Liver (tissue), 3 donors: ENCODE measurements at regions not wholly inside any gene's neighbourhood (a gene's known extent, or its start where the extent isn't known, plus 50 kb on each side); places are given as distances from the start of the nearest gene placed in this dataset.

Source experiments
- RAD21 ChIP-seq, 2 donors: IDR thresholded peaks; 2 replicates each; pipeline ENCODE4 v1.6.1; 2016; ENCODE audit warnings: antibody characterized with exemption in 2 of 2, mild to moderate bottlenecking in 2 of 2
- RXRA ChIP-seq, 2 donors: IDR thresholded peaks; 2 replicates each; pipeline ENCODE4 v1.6.1; 2017 to 2018; ENCODE audit warnings: antibody characterized with exemption in 2 of 2, mild to moderate bottlenecking in 1 of 2
- YY1 ChIP-seq: IDR thresholded peaks from 2 replicates; pipeline ENCODE4 v1.6.1; 2016; ENCODE audit warnings: antibody characterized with exemption, mild to moderate bottlenecking
- TF ChIP-seq, protein P1 (sequence below): fragments of 150-350 bp; IDR thresholded peaks from 2 replicates; pipeline ENCODE4 v1.5.1; 2017; ENCODE audit warnings: improper control_type of control experiment, low read depth, low read length; ENCODE audit not compliant: missing input control
- TF ChIP-seq, protein P2 (sequence below): IDR thresholded peaks from 2 replicates; pipeline ENCODE4 v1.6.1; 2016; ENCODE audit warnings: antibody characterized with exemption
- TF ChIP-seq, protein P3 (sequence below): IDR thresholded peaks from 2 replicates; pipeline ENCODE4 v1.6.1; 2016; ENCODE audit warnings: antibody characterized with exemption, mild to moderate bottlenecking
- donor health status: healthy.
- donor health status: healthy.

DNA sequence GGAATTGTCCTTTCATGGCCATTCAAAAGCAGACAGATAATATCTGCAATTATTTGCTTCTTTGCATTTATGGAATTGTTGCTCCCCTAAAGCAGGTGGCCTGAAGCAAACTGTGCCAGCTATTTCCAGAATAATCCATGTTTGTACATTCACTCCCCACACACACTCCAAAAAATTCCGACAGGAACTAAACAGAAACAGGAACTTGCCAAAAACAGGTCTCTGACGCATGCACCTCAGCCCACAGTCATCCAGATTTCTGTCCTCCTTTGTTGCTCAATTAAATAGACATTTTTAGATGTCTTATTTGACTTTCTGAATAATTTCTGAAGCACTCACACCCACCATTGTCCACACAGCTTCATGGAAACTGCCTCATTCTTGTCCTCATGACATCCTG, 71.5 kb upstream of the EDNRA start:
- TF ChIP-seq, protein P1, sequence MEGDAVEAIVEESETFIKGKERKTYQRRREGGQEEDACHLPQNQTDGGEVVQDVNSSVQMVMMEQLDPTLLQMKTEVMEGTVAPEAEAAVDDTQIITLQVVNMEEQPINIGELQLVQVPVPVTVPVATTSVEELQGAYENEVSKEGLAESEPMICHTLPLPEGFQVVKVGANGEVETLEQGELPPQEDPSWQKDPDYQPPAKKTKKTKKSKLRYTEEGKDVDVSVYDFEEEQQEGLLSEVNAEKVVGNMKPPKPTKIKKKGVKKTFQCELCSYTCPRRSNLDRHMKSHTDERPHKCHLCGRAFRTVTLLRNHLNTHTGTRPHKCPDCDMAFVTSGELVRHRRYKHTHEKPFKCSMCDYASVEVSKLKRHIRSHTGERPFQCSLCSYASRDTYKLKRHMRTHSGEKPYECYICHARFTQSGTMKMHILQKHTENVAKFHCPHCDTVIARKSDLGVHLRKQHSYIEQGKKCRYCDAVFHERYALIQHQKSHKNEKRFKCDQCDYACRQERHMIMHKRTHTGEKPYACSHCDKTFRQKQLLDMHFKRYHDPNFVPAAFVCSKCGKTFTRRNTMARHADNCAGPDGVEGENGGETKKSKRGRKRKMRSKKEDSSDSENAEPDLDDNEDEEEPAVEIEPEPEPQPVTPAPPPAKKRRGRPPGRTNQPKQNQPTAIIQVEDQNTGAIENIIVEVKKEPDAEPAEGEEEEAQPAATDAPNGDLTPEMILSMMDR = no peak
- no peak for TF ChIP-seq YY1
- TF ChIP-seq, protein P2, sequence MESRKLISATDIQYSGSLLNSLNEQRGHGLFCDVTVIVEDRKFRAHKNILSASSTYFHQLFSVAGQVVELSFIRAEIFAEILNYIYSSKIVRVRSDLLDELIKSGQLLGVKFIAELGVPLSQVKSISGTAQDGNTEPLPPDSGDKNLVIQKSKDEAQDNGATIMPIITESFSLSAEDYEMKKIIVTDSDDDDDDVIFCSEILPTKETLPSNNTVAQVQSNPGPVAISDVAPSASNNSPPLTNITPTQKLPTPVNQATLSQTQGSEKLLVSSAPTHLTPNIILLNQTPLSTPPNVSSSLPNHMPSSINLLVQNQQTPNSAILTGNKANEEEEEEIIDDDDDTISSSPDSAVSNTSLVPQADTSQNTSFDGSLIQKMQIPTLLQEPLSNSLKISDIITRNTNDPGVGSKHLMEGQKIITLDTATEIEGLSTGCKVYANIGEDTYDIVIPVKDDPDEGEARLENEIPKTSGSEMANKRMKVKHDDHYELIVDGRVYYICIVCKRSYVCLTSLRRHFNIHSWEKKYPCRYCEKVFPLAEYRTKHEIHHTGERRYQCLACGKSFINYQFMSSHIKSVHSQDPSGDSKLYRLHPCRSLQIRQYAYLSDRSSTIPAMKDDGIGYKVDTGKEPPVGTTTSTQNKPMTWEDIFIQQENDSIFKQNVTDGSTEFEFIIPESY = no peak
- no peak for TF ChIP-seq RAD21 (IDR thresholded peaks at IDR 0.05)
- TF ChIP-seq, protein P3, sequence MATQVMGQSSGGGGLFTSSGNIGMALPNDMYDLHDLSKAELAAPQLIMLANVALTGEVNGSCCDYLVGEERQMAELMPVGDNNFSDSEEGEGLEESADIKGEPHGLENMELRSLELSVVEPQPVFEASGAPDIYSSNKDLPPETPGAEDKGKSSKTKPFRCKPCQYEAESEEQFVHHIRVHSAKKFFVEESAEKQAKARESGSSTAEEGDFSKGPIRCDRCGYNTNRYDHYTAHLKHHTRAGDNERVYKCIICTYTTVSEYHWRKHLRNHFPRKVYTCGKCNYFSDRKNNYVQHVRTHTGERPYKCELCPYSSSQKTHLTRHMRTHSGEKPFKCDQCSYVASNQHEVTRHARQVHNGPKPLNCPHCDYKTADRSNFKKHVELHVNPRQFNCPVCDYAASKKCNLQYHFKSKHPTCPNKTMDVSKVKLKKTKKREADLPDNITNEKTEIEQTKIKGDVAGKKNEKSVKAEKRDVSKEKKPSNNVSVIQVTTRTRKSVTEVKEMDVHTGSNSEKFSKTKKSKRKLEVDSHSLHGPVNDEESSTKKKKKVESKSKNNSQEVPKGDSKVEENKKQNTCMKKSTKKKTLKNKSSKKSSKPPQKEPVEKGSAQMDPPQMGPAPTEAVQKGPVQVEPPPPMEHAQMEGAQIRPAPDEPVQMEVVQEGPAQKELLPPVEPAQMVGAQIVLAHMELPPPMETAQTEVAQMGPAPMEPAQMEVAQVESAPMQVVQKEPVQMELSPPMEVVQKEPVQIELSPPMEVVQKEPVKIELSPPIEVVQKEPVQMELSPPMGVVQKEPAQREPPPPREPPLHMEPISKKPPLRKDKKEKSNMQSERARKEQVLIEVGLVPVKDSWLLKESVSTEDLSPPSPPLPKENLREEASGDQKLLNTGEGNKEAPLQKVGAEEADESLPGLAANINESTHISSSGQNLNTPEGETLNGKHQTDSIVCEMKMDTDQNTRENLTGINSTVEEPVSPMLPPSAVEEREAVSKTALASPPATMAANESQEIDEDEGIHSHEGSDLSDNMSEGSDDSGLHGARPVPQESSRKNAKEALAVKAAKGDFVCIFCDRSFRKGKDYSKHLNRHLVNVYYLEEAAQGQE = no peak
- no peak for TF ChIP-seq RXRA (IDR thresholded peaks at IDR 0.05)
